HG02973 (cell line): ENCODE measurements at regions not wholly inside any gene's neighbourhood (a gene's known extent, or its start where the extent isn't known, plus 50 kb on each side); places are given as distances from the start of the nearest gene placed in this dataset.

ENCODE experiments used
- ATAC-seq: cut with Tn5 transposase; IDR thresholded peaks from one replicate; pipeline ENCODE4 v1.9.1; 2021; ENCODE audit warnings: moderate library complexity; ENCODE audit not compliant: unreplicated experiment

- ATAC-seq = peak; percentile 96
These were observed 215.5 kb upstream of the USP25 start for GRCh38 chr21:15514073-15514946.

- ATAC-seq = no peak
These were observed 213.9 kb upstream of the USP25 start for GRCh38 chr21:15515908-15516307.

- no peak for ATAC-seq
These were observed 212.4 kb upstream of the USP25 start for GRCh38 chr21:15517394-15517793.

GRCh38 chr21:15520811-15521643 is 208.8 kb upstream of the USP25 start:
- no peak for ATAC-seq

GRCh38 chr21:15521644-15522001 is 208.2 kb upstream of the USP25 start:
- no peak for ATAC-seq

GRCh38 chr21:15522148-15522547 is 207.6 kb upstream of the USP25 start:
- ATAC-seq = no peak

- no peak for ATAC-seq
These were observed 204.9 kb upstream of the USP25 start for GRCh38 chr21:15524855-15525254.

GRCh38 chr21:15526798-15527197 is 203.0 kb upstream of the USP25 start:
- no peak for ATAC-seq

GRCh38 chr21:15528346-15528745 is 201.4 kb upstream of the USP25 start:
- ATAC-seq = no peak

GRCh38 chr21:15531986-15532385 is 197.8 kb upstream of the USP25 start:
- ATAC-seq = no peak

- ATAC-seq = no peak
These were observed 196.2 kb upstream of the USP25 start for GRCh38 chr21:15533618-15534017.

GRCh38 chr21:15534450-15534886 is 195.3 kb upstream of the USP25 start:
- no peak for ATAC-seq

GRCh38 chr21:15539376-15539775 is 190.4 kb upstream of the USP25 start:
- no peak for ATAC-seq

- no peak for ATAC-seq
These were observed 186.3 kb upstream of the USP25 start for GRCh38 chr21:15543473-15543872.

GRCh38 chr21:15549671-15550070 is 180.1 kb upstream of the USP25 start:
- ATAC-seq = no peak

GRCh38 chr21:15552914-15553494 is 176.8 kb upstream of the USP25 start:
- no peak for ATAC-seq

- ATAC-seq = no peak
These were observed 171.9 kb upstream of the USP25 start for GRCh38 chr21:15557925-15558324.

- ATAC-seq = no peak
These were observed 170.9 kb upstream of the USP25 start for GRCh38 chr21:15558884-15559283.

GRCh38 chr21:15559660-15560059 is 170.1 kb upstream of the USP25 start:
- ATAC-seq = no peak

GRCh38 chr21:15560383-15561056 is 169.3 kb upstream of the USP25 start:
- no peak for ATAC-seq

GRCh38 chr21:15562748-15563147 is 167.0 kb upstream of the USP25 start:
- ATAC-seq = no peak
